ENCODE measurements at regions not wholly inside any gene's neighbourhood (a gene's known extent, or its start where the extent isn't known, plus 50 kb on each side); places are given as distances from the start of the nearest gene placed in this dataset.

GRCh38 chr2:188045016-188045415, 246.7 kb upstream of the GULP1 start:
- TF ChIP-seq GLIS3 (CRISPR knock-in tag; IDR thresholded peaks at IDR 0.05) (no peak), CSDC2 (CRISPR knock-in tag; IDR thresholded peaks at IDR 0.05) (no peak), PATZ1 (CRISPR knock-in tag; IDR thresholded peaks at IDR 0.05; ENCODE audit: borderline replicate concordance) (no peak), PPARA (CRISPR knock-in tag; IDR thresholded peaks at IDR 0.05; ENCODE audit: borderline replicate concordance) (no peak), ZFP3 (CRISPR knock-in tag; IDR thresholded peaks at IDR 0.05) (no peak), ZNF565 (CRISPR knock-in tag; conservative IDR thresholded peaks at IDR 0.05; ENCODE audit: low read depth) (no peak), ARNTL (CRISPR knock-in tag; IDR thresholded peaks at IDR 0.05; ENCODE audit: borderline replicate concordance, low read depth) (no peak)

All from SK-N-SH treated with all-trans-retinoic acid at 6 μM for 48 hours (cell line).